Islet of Langerhans (tissue), 1 donor: ENCODE measurements at regions not wholly inside any gene's neighbourhood (a gene's known extent, or its start where the extent isn't known, plus 50 kb on each side); places are given as distances from the start of the nearest gene placed in this dataset.
"Not testable (repeated sequence)": the region's sequence is repeated elsewhere in the genome, so short reads cannot be mapped to it uniquely, and the experiment has no call there.

Experiments used
- FAIRE-seq: peaks from one replicate; lab custom pipeline; 2011; peaks lifted over from hg19 to GRCh38; lab: Jason Lieb, UNC

DNA sequence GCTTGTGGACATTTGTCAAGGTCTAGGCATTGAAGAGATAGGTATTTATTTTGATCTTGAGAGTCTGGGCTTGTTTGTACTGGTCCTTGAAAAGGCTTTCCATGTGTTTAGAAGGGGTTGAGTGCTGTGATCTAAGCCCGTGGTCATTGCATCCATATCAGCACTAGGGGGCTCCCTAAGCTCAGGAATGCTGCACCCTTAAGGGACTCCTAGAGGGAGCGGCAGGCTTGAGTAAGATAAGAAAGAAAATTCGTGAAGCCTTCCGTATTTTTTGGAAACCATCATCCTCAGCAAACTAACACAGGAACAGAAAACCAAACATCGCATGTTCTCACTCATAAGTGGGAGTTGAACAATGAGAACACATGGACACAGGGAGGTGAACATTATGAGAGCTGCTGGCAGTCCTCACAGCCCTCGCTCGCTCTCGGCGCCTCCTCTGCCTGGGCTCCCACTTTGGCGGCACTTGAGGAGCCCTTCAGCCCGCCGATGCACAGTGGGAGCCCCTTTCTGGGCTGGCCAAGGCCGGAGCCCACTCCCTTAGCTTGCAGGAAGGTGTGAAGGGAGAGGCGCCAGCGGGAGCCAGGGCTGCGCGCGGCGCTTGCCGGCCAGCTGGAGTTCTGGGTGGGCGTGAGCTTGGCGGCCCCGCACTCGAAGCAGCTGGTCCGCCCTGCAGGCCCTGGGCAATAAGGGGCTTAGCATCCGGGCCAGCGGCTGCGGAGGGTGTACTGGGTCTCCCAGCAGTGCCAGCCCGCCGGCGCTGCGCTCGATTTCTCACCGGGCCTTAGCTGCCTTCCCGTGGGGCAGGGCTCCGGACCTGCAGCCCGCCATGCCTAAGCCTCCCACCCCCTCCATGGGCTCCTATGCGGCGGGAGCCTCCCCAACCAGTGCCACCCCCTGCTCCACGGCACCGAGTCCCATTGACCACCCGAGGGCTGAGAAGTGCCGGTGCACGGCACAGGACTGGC lies 201.2 kb upstream of the PCDH18 start:
- FAIRE-seq = not testable (repeated sequence)

DNA sequence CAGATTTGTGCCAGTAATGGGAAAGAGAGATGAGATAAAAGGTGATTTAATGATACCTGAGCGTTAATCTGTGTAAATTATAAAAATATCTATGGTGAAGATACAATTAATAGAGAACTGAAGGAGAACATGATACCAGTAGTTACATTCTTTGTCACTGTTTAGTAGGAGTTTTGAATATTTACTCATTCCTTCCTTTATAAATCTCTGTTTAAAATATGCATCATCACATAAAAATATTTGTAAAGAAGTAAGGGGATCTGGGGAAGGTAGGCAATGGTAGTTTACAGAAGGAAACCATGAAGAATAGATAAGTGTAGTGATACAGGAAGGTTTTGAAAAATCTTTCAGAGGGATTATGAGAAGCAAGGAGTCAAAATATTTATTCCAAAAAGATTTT lies 190.6 kb upstream of the PCDH18 start:
- no peak for FAIRE-seq

DNA sequence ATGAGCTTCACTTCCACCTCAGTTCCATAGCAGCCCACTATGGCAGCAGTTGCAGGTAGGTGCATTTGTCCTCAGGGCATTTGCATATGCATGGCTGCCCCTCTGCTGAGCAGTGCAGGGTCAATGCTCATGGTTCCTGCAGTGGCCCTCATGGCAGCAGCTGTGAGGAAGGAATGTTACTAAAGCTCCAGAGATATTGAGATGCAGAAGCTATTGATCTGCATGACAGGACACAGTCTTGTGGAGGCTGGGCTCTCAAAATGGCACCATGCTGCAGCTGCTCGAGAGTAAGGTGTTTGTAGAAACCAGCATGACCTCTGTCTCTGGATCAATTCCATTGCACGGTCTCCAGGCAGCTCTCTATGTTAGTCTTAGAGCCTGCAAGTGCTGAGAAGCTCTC lies 179.2 kb upstream of the PCDH18 start:
- FAIRE-seq = no peak

DNA sequence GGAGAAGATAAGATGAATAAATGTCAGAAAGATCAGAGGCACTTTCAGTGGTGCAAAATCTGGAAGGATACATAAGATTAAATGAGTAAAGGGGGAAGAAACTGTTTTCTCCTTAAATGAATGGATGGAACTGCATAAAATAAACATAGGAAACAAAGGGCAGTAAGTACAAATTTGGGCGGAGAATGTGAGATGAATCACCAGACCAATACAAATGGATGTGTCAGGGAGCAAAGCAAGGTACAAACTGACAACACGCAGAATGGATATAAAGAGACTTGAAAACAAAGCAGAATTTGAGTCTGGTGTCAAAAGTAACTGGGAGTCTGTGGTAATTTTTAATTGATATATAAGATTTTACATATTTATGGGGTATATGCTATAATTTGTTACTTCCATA lies 175.3 kb upstream of the PCDH18 start:
- no peak for FAIRE-seq

DNA sequence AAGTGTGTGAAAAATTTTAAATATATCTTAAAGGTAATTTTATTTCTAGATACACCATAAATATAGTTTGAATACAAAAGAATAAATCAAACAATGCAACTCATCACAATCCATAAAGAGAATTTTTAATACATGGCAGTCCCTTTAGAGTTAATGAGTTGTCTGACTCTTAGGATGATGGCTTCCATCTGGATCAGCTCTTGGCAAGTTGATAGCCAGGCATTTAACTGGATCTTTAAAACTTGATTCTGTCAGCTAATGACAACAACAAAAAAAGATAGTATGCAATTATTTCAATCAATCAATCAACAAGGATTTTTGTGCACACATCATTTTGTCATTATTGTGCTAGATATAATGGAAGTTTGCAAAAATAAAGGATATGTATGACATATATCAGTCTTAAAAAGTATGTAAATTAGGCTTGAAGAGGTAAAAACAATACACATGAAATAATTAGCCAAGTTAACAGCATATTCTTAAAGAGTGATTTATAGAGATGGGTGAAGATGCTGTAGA lies 174.9 kb upstream of the PCDH18 start:
- FAIRE-seq = no peak

DNA sequence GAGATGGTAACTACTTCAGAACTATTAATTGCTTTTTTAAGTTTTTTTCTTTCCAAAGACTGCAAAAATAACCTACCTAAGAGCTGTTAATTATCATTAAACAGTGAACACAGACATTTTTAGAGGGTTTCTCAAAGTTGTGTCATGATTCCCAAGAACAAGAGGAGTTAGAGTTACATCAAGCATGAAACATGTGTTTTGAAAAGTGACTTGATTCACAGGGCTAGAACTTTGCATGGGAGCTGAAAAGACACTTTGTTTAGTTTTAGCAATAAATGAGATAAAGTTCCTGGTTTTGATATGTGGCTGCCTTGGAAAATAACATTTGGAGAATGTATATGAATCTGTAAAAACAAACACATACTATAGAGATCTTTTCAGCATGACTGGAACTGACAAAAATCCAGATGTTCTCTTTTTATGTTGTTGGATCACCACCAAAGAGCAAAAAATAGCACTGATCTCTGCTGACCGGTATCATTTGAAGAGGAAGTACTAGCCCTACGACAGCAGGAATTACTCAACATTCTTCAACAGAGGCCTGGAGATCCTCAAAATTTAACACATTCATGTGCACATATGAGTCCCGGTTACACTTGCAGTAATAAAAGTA lies 173.0 kb upstream of the PCDH18 start:
- FAIRE-seq = no peak

DNA sequence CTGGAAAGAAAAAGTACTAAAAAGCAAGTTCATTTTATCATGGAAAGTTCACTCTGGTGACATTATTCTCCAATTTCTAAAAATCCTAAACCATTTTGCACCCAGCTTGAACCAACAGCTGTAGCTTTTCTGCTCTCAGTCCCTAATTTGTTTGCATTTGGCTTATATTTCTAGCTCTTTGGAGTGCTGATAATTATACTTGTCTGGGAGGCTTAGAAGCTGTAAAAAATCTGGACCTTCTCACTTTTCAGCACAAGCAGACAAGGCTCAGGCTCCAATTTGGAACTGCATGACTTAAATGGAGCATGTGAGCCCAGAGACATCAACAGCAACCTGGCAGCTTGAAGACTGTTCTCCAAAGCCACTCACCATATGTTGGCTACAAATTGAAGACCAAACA lies 170.9 kb upstream of the PCDH18 start:
- no peak for FAIRE-seq

DNA sequence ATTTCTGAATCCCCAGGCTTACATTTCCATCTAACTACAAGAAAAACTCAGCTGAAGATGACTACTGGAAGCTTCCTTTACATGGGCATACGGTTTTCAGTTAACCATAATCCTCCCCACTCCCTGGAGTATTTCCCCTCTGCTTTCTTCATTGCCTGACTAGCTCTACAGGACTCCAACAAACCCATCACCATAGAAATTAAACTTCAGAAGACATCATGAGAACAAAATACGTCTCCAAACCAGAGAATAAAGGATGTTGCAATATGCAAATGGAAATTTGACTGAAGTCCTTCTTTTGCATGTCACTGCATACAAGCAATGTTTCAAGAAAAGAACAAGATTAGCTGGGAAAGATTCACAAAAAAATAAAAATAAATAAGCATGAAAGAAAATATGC lies 170.2 kb upstream of the PCDH18 start:
- no peak for FAIRE-seq

DNA sequence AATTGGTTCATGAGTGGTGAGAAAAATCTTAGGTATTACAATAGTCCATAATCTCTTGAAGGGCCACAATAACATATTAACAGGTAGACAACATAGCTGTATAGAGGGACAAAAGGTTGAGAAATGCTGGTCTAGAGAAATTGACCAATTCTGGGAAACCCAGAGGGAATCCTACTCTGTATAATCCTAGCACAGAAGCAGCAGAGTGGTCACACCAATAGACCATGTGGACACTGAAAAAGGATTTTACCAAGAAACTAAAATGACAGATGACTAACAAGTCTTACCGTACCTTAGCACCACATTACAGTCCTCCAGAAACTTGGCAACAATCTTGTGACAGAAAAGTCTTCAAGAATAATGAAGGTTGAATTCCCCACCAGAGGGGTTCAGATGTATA lies 169.1 kb upstream of the PCDH18 start:
- no peak for FAIRE-seq

DNA sequence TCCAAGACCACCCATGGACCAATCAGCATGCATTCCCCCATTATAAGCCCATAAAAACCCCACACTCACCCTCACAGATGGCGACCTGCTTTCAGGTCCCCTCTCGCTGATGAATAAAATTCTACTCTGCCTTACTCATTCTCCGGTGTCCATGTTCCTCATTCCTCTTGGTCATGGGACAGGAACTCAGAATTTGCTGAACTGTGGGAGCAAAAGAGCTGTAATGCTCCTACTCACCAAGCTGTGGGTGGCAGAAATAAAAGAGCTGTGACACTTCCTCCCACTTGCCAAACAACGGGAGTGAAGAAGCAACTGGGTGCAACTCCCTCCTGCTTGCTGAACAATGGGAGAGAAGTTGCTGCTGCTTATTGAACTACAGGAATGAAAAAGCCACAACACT lies 168.5 kb upstream of the PCDH18 start:
- no peak for FAIRE-seq

DNA sequence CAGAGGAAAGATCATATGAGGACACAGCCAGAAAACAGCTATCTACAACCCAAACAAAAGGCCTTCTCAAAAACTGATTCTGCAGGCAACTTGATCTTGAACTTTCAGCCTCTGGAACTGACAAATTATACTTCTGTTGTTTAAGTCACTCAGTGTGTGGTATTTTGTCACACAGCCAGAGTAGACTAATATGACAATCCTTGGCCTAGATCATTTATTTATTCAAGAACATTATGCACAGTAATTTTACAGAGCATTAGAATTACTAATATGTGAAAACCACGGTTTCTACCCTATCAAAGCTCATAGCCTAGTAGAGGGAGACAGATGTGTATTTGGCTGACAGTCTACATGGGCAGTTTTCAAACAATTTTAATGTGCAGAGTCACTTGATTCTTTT lies 167.8 kb upstream of the PCDH18 start:
- FAIRE-seq = no peak

DNA sequence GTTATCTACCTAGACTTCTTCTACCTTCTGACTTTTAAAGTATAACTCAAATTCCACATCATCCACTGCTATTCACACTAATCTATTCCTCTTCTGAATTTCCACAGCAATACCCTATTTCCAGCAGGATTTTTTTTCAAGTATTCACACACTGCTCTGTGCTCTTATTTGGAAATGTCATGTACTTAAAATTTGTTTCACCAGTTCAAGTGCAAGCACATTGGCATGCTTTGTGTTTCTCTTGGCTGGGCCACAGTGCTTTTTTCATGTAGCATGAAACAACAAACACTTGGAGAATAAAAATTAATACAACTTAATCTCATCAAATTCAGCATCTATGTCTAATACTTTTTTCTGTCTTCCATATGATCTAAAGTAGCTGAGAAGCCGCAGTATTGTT lies 161.8 kb upstream of the PCDH18 start:
- FAIRE-seq = no peak

DNA sequence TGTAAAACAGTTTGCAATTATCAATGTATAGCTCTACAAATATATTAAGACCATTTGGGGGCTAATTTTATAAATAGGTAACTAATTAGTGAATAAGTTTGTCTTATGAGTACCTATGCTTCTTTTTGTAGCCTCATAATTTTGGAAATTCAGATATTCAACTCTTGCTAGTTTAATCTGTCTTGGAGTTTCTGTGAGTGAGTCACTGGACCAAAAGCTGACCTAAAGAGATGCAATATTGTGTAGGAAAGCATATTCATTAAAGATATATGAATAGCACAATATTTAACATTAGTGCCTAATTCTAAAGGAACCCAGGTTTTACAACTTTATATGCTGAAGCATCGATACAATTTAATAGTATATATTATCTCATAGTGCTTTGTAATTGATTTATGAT lies 161.3 kb upstream of the PCDH18 start:
- FAIRE-seq = no peak

DNA sequence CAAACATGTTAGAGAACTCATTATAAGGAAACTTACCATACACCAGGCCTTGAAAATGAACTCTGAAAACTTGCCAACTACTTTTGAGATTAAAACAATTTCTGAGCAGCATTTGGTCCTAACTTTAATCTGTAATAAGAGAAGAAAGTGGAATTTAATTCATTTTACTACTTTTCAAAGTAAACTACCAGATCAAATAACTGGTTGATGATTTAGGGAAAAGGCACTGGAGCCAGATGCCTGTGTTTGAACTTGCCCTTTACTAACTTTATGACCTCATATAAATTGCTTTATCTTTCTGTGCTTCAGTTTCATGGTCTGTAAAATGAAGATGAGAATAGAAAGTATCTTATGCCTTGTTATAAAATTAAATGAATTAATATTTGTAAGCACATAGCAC lies 159.9 kb upstream of the PCDH18 start:
- no peak for FAIRE-seq

DNA sequence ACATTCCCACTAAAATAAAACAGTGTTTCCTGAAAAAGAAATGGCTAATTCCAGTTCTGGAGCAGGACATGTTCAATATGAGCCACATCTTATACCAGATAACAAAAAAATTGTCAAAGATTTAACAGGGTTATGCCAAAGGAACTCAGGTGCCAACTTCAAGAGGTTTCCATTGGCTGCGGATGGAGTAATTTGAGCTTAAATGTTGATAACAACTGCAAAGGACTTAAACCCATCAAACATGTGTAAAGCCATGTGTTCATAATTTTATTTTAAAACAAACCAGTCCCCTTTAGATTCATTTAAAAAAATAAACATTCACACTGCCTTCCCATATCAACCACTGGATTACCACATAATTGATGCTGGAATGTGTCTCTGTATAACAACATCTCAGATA lies 156.4 kb upstream of the PCDH18 start:
- FAIRE-seq = no peak

DNA sequence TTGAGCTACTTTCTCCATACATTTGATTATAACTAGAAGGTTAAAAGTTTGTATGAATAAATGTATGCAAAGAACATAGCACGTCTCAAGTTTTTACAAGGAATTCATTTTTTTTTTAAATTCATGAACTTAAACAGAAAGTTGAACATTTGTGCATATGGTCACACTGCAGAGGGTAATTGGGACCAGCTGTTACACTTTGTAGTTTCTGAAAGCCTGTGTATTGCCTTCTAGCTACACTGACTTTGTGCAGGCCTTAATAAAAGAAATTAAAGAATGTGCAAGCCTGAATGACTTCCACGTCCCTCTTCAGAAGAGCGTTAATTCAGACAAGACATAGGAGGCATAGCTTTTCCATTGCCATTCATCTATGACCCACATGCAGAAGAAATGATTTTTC lies 153.1 kb upstream of the PCDH18 start:
- FAIRE-seq = no peak

DNA sequence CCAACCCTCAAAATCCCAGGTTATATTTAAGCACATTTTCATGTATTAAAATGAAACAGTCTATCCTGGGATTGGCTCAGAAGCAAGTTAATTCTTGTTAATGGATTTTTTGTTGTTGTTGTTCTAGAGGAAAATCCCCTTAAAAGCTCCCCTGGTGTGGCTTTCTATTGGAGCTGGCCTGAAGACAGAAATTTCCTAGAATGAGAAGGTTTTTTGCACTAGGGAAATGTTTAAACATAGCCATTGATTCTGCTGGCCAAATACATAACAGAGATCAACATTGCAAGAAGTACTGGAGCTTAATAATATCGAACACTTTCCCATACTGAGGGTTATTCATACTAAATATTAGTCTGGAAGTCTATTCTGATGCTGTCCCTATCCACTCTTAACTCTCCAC lies 148.8 kb upstream of the PCDH18 start:
- no peak for FAIRE-seq

DNA sequence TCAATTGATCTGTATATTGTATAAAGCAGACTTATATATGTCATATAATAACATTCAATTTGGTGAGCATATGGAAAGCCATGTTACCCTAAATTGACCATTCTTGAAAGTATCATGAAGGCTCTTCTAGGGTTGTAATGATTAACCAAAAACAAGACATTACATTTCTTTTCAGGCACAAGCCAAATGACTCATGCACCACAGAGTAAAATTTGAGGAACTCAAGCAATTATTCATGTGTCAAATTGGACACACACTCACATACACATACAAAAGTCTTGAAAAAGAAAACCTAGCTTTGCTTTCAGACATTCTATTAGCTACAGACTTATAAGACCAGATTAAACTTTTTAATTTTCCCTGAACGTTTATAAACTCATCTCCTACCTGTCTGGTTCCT lies 146.5 kb upstream of the PCDH18 start:
- FAIRE-seq = no peak

DNA sequence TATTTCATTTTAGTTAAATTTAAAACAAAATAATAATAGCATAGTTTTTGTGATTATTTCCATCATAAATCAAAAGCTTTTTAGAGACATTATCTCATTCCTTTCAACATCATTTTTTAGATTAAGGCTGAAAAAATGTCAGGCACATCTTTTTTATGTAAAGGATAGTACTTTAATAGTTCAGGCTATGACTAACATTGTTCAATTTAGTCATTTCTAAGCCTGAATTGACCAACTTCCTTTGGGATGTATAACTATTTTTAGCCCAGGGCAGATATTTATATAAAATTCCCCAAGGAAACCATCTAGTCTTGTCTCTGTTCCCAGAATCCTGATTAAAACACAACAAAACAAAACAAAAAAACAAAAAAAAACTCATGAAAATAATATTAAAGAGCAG lies 145.6 kb upstream of the PCDH18 start:
- no peak for FAIRE-seq

DNA sequence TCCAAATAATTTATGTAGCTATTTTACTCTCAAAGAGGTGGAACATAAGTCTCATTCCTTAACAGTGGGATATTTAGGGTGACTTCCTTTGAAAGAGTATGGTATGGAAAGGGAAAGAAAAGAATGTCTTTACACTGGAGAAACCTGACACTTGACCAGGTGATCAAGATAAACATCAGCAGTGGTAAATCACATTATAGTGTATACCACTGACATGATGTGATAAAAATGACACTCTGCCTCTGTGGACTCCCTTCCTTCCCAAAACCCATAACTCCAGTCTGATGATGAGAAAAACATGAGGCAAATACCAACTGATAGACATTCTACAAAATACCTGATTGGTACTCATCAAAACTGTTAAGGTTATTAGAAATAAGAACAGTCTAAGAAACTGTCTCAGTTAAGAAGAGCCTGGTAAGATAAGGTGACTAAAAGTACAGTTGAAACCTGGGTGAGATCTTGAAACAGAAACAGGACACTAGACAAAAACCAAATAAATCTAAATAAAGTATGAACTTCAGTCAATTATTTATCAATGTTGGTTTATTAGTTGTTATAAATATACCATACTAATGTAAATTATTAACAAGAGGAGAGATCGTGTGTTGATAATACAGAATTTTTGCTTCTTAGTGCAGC lies 144.2 kb upstream of the PCDH18 start:
- no peak for FAIRE-seq

DNA sequence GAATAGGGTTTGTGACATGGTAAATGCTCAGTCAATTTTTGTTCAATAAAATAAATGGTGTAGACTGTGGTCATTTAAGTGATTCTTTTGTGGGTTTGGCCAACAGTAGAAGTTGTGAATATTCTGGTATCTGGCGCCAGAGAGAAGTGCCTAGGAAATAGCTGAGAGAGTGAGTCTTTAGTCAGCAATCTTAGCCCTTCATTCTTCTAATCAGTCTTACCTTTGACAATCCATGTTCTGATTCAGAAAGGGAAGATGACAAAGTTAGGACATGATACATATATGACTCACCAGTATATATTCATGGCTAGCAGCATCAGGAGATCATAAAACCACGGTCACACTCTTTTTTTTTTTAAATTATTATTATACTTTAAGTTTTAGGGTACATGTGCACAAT lies 141.8 kb upstream of the PCDH18 start:
- no peak for FAIRE-seq

DNA sequence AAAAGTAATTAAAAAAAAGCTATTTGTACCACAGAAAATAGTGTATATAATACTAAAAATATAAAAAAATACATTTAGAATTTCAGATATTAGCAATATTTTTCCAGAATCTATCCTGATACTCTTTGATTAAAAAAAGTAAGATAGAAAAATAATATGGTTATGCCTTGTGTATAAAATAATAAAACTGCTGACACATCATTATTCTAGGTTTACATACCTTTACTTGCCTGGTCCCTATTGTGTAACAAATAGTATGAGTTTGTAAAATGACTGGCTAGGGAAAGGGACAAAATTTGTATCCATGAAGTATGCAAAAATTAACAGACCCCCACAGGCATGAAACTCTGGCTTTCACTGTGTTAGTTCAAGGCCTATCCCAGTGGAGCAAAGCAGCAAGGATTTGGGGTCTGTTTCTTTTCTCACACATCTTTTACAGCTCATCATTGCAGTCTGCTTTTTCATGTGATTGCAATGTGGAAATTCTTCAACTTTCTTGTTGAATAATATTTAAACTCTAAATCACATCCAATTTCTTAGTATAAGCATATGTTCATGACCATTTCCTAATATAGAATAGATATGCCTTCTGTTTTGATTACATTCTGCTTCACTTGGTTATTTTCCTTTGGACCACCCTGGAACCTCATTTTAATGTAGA lies 136.7 kb upstream of the PCDH18 start:
- FAIRE-seq = no peak

DNA sequence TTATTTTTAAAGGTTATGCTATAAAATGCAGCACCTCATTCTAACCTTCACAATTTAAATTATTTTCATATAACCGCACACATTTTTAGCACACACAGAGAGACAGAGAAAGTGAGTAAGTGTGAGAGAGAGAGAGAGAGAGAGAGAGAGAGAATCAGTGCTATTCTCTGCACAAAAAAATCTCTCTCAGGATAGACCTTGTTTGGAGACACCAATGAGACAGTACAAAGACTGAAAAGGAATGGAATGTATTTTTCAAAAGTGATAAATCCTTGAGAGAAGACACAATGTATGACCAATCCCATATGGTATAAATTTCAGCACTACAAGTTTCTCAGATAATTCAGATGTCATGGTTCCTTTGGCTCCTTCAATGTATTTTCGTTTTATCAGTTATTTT lies 132.1 kb upstream of the PCDH18 start:
- FAIRE-seq = no peak
